ENCODE measurements at regions not wholly inside any gene's neighbourhood (a gene's known extent, or its start where the extent isn't known, plus 50 kb on each side); places are given as distances from the start of the nearest gene placed in this dataset.
"Not testable (repeated sequence)": the region's sequence is repeated elsewhere in the genome, so short reads cannot be mapped to it uniquely, and the experiment has no call there.

GRCh38 chr6:97923249-97923648, 640.2 kb upstream of the MMS22L start:
- DNase-seq, result no peak

DNA sequence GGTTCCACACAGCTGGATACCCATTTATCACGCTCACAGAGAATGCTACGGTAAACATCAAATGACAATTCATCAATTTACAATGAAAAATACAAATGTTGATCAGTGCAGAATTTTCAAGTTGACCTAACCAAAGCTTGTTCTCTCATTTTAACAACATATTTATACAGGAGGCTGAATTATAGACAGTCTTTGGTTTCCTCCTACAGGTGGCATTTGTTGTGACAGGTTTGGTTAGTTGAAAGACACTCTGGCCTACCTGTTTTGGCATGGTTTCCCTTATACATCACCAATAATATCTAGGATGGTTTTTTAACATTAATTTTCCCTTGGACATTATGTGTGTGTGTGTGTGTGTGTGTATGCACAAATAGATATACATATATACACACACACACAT, 642.5 kb upstream of the MMS22L start:
- no peak for DNase-seq

DNA sequence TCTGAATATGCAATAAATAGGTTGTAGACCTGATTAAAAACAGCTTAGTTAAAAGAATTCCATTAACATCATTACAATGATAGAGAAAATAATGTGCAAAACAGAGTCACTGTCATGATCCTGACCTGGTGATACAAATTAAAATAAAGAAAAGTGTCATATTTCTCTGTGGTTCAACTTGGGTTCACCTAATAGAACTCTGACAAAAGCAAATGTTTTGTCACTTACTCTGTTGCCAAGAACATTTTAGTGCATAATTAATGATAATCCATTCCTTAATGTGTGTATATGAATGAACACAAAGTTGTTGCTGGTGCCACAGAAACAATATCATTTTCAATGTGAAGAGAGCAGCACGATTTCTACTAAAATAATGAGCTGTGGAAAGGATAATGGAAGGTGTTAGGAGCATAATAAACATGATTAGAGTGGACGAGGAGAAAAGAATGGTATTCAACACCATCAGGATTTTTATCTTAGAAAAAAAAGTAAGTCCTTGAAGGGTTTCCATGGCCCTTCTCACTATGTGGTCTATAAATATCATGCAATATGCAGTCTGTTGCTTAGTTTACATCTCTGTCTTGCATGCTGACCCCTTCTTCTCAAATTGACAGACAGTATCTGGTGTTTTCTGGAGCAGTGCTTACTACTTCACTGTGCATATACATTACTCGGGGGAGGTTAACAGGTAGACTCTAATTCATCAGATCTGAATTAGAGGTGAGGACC, 656.6 kb upstream of the MMS22L start:
- no peak for DNase-seq

GRCh38 chr6:97947841-97948240, 664.8 kb upstream of the MMS22L start:
- DNase-seq, result no peak

DNA sequence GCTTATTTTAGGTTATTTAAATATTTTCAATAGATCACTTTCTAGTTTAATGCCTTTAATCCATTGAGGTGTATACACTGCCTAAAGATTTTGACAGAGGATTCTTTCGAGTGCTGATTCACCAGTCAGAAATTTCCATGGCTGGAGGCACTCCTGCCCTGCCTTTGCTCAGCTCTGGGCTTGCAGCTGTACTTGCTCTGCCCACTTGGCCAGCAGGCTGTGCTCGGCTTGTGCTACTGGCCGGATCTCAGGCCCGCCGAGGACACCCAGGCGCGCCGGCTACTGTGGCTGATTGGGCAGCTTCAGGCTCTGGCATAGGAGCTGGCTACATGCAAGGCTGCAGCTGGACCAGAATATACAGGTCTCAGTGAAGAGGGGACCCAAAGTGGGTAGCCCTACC, 675.1 kb upstream of the MMS22L start:
- DNase-seq, result no peak

DNA sequence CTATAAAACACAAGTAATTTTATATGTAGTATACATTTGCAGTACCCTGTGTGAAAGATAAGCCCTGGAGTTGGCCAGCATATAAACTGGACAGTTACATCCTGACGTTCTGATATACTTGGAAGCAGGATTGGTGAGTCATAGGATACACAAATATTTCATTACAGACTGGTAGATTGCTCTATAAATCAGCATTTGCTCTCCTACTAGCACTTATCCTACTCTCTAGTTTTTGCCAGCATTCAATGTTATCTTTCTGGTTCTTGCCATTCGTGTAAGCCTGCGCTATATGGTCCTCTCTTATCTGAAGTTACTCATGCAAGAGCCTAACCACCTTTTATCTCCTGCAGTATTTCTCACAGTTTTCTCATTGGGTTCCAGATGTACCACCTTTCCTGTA, 680.2 kb upstream of the MMS22L start:
- no peak for DNase-seq

DNA sequence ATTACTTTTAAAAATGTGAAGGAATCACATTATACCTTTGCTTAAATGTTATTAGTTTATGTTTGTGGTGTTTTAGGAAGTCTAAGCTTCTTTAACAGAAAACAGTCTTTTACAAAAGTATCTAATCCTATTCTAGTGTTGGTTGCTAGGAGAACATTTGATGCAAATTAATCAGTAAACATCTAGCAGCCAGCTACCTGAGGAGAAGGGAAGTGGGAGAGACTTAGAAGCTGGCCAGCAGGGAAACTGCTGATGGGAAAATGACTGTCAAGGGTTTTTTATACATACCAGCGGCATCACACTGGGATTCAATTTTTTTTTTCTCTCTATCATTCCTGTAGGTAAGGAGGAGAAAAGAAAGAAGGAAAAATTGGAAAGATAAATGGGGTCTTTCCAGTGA, 686.0 kb upstream of the MMS22L start:
- DNase-seq, result no peak

- no peak for DNase-seq
Measured at GRCh38 chr6:97977084-97977483, 694.1 kb upstream of the MMS22L start.

GRCh38 chr6:97978855-97979271, 695.8 kb upstream of the MMS22L start:
- no peak for DNase-seq

- DNase-seq, result not testable (repeated sequence)
Measured at GRCh38 chr6:97979285-97979684, 696.3 kb upstream of the MMS22L start.

GRCh38 chr6:97989451-97989850, 706.4 kb upstream of the MMS22L start:
- no peak for DNase-seq

- no peak for DNase-seq
Measured at GRCh38 chr6:97995158-97995557, 712.1 kb upstream of the MMS22L start.

GRCh38 chr6:98002678-98003077, 719.7 kb upstream of the MMS22L start:
- DNase-seq, result no peak

DNA sequence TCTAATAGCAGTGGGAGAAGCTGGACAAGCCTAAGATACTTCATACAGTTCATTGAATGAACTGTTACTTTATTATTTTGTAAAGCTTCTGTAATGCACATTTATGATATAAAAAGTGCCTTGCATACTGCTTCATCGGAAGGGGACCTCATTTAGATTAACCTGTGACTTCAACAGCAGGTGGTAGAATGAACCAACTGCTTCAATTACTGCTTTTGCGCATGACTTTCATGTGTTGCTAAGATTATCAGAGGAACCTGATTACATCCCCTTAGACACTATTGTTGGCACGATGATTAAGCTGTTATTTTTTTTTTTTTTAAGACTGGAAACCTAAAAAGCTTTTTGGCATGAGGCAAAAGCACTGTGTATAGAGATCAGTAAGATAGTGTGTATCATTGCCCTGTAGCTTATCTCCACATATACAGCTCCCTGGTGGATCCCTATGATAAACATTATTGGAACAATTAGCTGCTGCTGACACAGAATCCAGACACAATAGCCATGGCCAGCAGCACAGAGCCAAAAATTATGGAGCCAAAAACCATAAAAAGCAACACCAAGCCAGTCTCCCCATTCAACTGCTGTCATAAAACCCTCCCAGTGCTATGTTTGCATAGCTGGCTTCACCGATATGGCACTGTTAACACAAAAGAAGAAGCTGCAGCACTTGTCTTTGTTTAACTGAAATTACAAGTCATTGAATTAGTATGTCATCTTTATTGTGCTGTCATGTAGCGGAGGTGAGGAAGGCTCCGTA, 731.6 kb upstream of the MMS22L start:
- DNase-seq, result no peak

DNA sequence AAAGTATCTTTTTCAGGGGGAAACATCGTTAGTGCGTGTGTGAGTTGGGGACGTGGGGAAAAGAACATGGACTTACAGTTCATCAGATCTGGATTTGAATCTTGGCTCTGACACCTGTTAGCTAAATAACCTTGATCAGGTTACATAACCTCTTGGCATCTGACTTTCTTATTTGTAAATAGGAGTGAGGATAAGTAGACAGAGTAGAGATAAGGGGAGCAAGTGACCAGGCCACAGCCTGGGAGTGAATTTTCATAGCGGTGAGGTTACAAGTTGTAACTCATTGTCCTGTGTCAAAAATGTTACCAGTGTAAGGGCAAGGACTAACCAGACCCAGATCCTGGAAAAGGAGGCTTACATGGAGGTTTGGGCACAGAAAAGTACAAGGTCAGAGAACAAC, 733.5 kb upstream of the MMS22L start:
- no peak for DNase-seq

GRCh38 chr6:98020222-98020621, 737.2 kb upstream of the MMS22L start:
- DNase-seq, result no peak

DNA sequence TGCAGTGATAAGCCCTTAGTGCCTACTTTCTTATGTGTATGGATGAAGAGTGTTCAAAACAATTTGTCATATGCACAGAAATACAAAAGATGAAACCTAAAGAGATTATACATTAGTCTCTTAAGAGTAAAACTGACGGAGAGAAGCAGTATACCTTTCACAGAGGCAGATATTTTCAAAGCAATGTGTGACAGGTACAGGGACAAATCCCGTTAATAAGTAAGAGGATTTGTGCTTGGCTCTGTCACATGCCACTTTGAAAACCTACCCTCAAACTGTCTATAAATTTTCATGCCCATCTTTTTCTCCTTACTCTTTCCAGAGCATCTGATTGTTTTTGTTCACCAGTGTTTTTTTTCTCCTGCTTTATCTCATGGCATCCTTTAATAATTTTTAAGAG, 741.3 kb upstream of the MMS22L start:
- DNase-seq, result no peak

GRCh38 chr6:98027898-98028297, 744.9 kb upstream of the MMS22L start:
- no peak for DNase-seq

- no peak for DNase-seq
Measured at GRCh38 chr6:98033617-98034016, 750.6 kb upstream of the MMS22L start.

GRCh38 chr6:98036344-98036923, 753.4 kb upstream of the MMS22L start:
- no peak for DNase-seq

- DNase-seq, result no peak
Measured at GRCh38 chr6:98037571-98037970, 754.6 kb upstream of the MMS22L start.

DNA sequence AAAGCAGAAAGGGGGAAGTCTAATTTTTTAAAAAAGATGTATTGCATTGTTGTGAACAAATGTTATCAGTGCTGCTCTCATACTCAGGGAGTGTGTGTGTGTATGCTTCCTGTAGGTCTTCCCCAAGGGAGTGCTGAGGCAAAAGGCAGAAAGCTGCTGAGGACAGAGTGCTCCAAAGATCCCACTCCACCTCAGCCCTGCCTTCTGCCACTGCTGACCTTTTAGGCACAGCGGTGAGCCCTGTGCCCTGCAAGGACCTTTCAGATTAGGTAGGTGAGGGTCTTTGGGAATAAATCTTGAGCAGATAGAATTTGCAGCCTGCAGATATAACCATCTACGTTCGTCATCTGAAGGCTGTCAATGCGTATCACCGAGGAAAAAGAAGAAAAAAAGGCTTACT, 756.4 kb upstream of the MMS22L start:
- no peak for DNase-seq

- DNase-seq, result no peak
Measured at GRCh38 chr6:98039904-98040607, 757.0 kb upstream of the MMS22L start.

- no peak for DNase-seq
Measured at GRCh38 chr6:98041056-98041455, 758.0 kb upstream of the MMS22L start.

Measured in activated CD4-positive, CD25-positive, alpha-beta regulatory T cell treated with anti-CD3 and anti-CD28 coated beads, Interleukin-2, amount 50 U/mL, for 72 hours (primary cell).